Activated T-cell treated with anti-CD3 and anti-CD28 coated beads, Interleukin-2, amount 50 U/mL, for 72 hours (primary cell): ENCODE measurements at regions not wholly inside any gene's neighbourhood (a gene's known extent, or its start where the extent isn't known, plus 50 kb on each side); places are given as distances from the start of the nearest gene placed in this dataset.

ENCODE experiments used
- ATAC-seq, 2 donors: fragments of 150-1000 bp; cut with Tn5 transposase; replicated peaks in 1 of 2; 2 replicates each; pipeline ENCODE4 v1.10.0; 2021; ENCODE audit warnings: moderate library complexity in 2 of 2, mild to moderate bottlenecking in 1 of 2
- DNase-seq, 2 donors: peaks; one replicate each; pipeline ENCODE4 v3.0.0; 2021 to 2022; ENCODE audit warnings: mixed read lengths in 1 of 2
- H3K27ac Mint-ChIP-seq: one replicate; pipeline ENCODE4 v1.8.0; 2022; ENCODE audit warnings: mild to moderate bottlenecking, moderate library complexity, mixed read lengths
- H3K27me3 Mint-ChIP-seq: one replicate; pipeline ENCODE4 v1.8.0; 2022; ENCODE audit warnings: low read depth, mixed read lengths
- H3K36me3 Mint-ChIP-seq, 2 donors: one replicate each; pipeline ENCODE4 v1.8.0; 2022; ENCODE audit warnings: mixed read lengths in 2 of 2, mild to moderate bottlenecking in 1 of 2; ENCODE audit not compliant: insufficient read depth in 2 of 2
- H3K4me1 Mint-ChIP-seq: one replicate; pipeline ENCODE4 v1.8.0; 2022; ENCODE audit warnings: low read depth, mixed read lengths
- H3K4me3 Mint-ChIP-seq, 2 donors: one replicate each; pipeline ENCODE4 v1.8.0; 2022; ENCODE audit warnings: mild to moderate bottlenecking in 2 of 2, mixed read lengths in 2 of 2, moderate library complexity in 2 of 2
- H3K9me3 Mint-ChIP-seq, 2 donors: one replicate each; pipeline ENCODE4 v1.8.0; 2022; ENCODE audit warnings: mixed read lengths in 2 of 2

GRCh38 chr4:181372014-181372413 is 871.2 kb upstream of the TENM3 start:
- Mint-ChIP-seq H3K27me3 (no peaks in the 10 kb centered on the region), H3K27ac (no peak overlapping the region), H3K4me3 (no peak overlapping the region), H3K9me3 (peaks cover 2 to 5% of the 10 kb centered on the region in 2 donors), H3K4me1 (no peaks in the 10 kb centered on the region), H3K36me3 (no peaks in the 10 kb centered on the region)
- no peak for ATAC-seq
- DNase-seq, result no peak

- Mint-ChIP-seq H3K4me1 (no peaks in the 10 kb centered on the region), H3K9me3 (peaks cover 2 to 10% of the 10 kb centered on the region in 2 donors), H3K27ac (no peak overlapping the region), H3K27me3 (no peaks in the 10 kb centered on the region), H3K4me3 (no peak overlapping the region), H3K36me3 (peaks cover 0 to 2% of the 10 kb centered on the region in 2 donors)
- DNase-seq (no peak), ATAC-seq (no peak)
Measured at GRCh38 chr4:181376058-181376457, 867.1 kb upstream of the TENM3 start.

- DNase-seq (no peak), ATAC-seq (no peak)
- H3K4me3 Mint-ChIP-seq, result no peak overlapping the region
- H3K27me3 Mint-ChIP-seq, result no peaks in the 10 kb centered on the region
- no peaks in the 10 kb centered on the region for H3K36me3 Mint-ChIP-seq
- H3K4me1 Mint-ChIP-seq, result no peaks in the 10 kb centered on the region
- H3K27ac Mint-ChIP-seq, result no peak overlapping the region
- H3K9me3 Mint-ChIP-seq, result peaks cover 0 to 2% of the 10 kb centered on the region in 2 donors
Measured at GRCh38 chr4:181388061-181388460, 855.1 kb upstream of the TENM3 start.

GRCh38 chr4:181416966-181417365 is 826.2 kb upstream of the TENM3 start:
- H3K9me3 Mint-ChIP-seq, result peaks cover 5 to 9% of the 10 kb centered on the region in 2 donors
- peaks cover 0 to 5% of the 10 kb centered on the region in 2 donors for H3K36me3 Mint-ChIP-seq
- DNase-seq (no peak), ATAC-seq (no peak)
- H3K4me1 Mint-ChIP-seq, result no peaks in the 10 kb centered on the region
- no peak overlapping the region for H3K27ac Mint-ChIP-seq
- H3K4me3 Mint-ChIP-seq, result no peak overlapping the region
- H3K27me3 Mint-ChIP-seq, result no peaks in the 10 kb centered on the region

GRCh38 chr4:181418496-181418895 is 824.7 kb upstream of the TENM3 start:
- ATAC-seq (no peak), DNase-seq (no peak)
- Mint-ChIP-seq H3K36me3 (peaks cover 0 to 5% of the 10 kb centered on the region in 2 donors), H3K4me1 (no peaks in the 10 kb centered on the region), H3K27me3 (no peaks in the 10 kb centered on the region), H3K4me3 (no peak overlapping the region), H3K9me3 (peaks cover 7 to 9% of the 10 kb centered on the region in 2 donors), H3K27ac (no peak overlapping the region)

- H3K36me3 Mint-ChIP-seq, result no peaks in the 10 kb centered on the region
- ATAC-seq (no peak), DNase-seq (no peak)
- H3K27me3 Mint-ChIP-seq, result no peaks in the 10 kb centered on the region
- peaks cover 3 to 10% of the 10 kb centered on the region in 2 donors for H3K9me3 Mint-ChIP-seq
- no peaks in the 10 kb centered on the region for H3K4me1 Mint-ChIP-seq
- no peak overlapping the region for H3K4me3 Mint-ChIP-seq
- no peak overlapping the region for H3K27ac Mint-ChIP-seq
Measured at GRCh38 chr4:181420950-181421349, 822.3 kb upstream of the TENM3 start.

- DNase-seq, result no peak
- Mint-ChIP-seq H3K4me1 (no peaks in the 10 kb centered on the region), H3K27ac (no peak overlapping the region), H3K9me3 (peaks cover 3 to 12% of the 10 kb centered on the region in 2 donors), H3K36me3 (no peaks in the 10 kb centered on the region), H3K27me3 (no peaks in the 10 kb centered on the region), H3K4me3 (no peak overlapping the region)
- no peak for ATAC-seq
Measured at GRCh38 chr4:181424362-181425016, 818.7 kb upstream of the TENM3 start.

- Mint-ChIP-seq H3K27me3 (no peaks in the 10 kb centered on the region), H3K4me1 (no peaks in the 10 kb centered on the region)
- DNase-seq, result no peak
Measured at GRCh38 chr4:181427076-181427475, 816.1 kb upstream of the TENM3 start.

GRCh38 chr4:181431006-181431405 is 812.2 kb upstream of the TENM3 start:
- no peaks in the 10 kb centered on the region for H3K4me1 Mint-ChIP-seq
- peaks cover 4 to 5% of the 10 kb centered on the region in 2 donors for H3K9me3 Mint-ChIP-seq
- no peak overlapping the region for H3K4me3 Mint-ChIP-seq
- ATAC-seq (no peak), DNase-seq (no peak)
- no peak overlapping the region for H3K27ac Mint-ChIP-seq
- no peaks in the 10 kb centered on the region for H3K27me3 Mint-ChIP-seq
- no peaks in the 10 kb centered on the region for H3K36me3 Mint-ChIP-seq

More at GRCh38 chr4:181427076-181427475, 816.1 kb upstream of the TENM3 start:
- Mint-ChIP-seq H3K36me3 (no peaks in the 10 kb centered on the region), H3K27ac (no peak overlapping the region), H3K4me3 (no peak overlapping the region), H3K9me3 (peaks cover 6 to 9% of the 10 kb centered on the region in 2 donors)
- ATAC-seq, result no peak

- no peak for DNase-seq
- peaks cover 4 to 5% of the 10 kb centered on the region in 2 donors for H3K9me3 Mint-ChIP-seq
- ATAC-seq, result no peak
- no peaks in the 10 kb centered on the region for H3K36me3 Mint-ChIP-seq
- H3K27me3 Mint-ChIP-seq, result no peaks in the 10 kb centered on the region
- H3K4me3 Mint-ChIP-seq, result no peak overlapping the region
- H3K27ac Mint-ChIP-seq, result no peak overlapping the region
- no peaks in the 10 kb centered on the region for H3K4me1 Mint-ChIP-seq
Measured at GRCh38 chr4:181431661-181432060, 811.5 kb upstream of the TENM3 start.

- Mint-ChIP-seq H3K27ac (no peak overlapping the region), H3K27me3 (no peaks in the 10 kb centered on the region), H3K4me1 (no peaks in the 10 kb centered on the region), H3K36me3 (no peaks in the 10 kb centered on the region), H3K4me3 (no peak overlapping the region), H3K9me3 (peaks cover 5 to 6% of the 10 kb centered on the region in 2 donors)
- DNase-seq (no peak), ATAC-seq (no peak)
Measured at GRCh38 chr4:181432335-181432734, 810.9 kb upstream of the TENM3 start.

- DNase-seq, result no peak
Measured at GRCh38 chr4:181437895-181438294, 805.3 kb upstream of the TENM3 start.

GRCh38 chr4:181438641-181439040 is 804.6 kb upstream of the TENM3 start:
- Mint-ChIP-seq H3K4me3 (no peak overlapping the region), H3K27me3 (no peaks in the 10 kb centered on the region), H3K36me3 (no peaks in the 10 kb centered on the region), H3K4me1 (no peaks in the 10 kb centered on the region), H3K9me3 (peaks cover 1 to 5% of the 10 kb centered on the region in 2 donors), H3K27ac (no peak overlapping the region)
- ATAC-seq (no peak), DNase-seq (no peak)

More at GRCh38 chr4:181437895-181438294, 805.3 kb upstream of the TENM3 start:
- H3K4me3 Mint-ChIP-seq, result no peak overlapping the region
- peaks cover 1 to 5% of the 10 kb centered on the region in 2 donors for H3K9me3 Mint-ChIP-seq
- H3K27me3 Mint-ChIP-seq, result no peaks in the 10 kb centered on the region
- H3K27ac Mint-ChIP-seq, result no peak overlapping the region
- H3K4me1 Mint-ChIP-seq, result no peaks in the 10 kb centered on the region
- H3K36me3 Mint-ChIP-seq, result no peaks in the 10 kb centered on the region
- no peak for ATAC-seq

GRCh38 chr4:181443021-181443420 is 800.2 kb upstream of the TENM3 start:
- no peak overlapping the region for H3K27ac Mint-ChIP-seq
- no peak for ATAC-seq
- H3K4me1 Mint-ChIP-seq, result no peaks in the 10 kb centered on the region
- no peaks in the 10 kb centered on the region for H3K36me3 Mint-ChIP-seq
- DNase-seq, result no peak
- H3K4me3 Mint-ChIP-seq, result no peak overlapping the region
- H3K27me3 Mint-ChIP-seq, result no peaks in the 10 kb centered on the region
- H3K9me3 Mint-ChIP-seq, result peaks cover 0 to 1% of the 10 kb centered on the region in 2 donors
